ENCODE measurements at regions not wholly inside any gene's neighbourhood (a gene's known extent, or its start where the extent isn't known, plus 50 kb on each side); places are given as distances from the start of the nearest gene placed in this dataset.
"Not testable (repeated sequence)": the region's sequence is repeated elsewhere in the genome, so short reads cannot be mapped to it uniquely, and the experiment has no call there.

DNA sequence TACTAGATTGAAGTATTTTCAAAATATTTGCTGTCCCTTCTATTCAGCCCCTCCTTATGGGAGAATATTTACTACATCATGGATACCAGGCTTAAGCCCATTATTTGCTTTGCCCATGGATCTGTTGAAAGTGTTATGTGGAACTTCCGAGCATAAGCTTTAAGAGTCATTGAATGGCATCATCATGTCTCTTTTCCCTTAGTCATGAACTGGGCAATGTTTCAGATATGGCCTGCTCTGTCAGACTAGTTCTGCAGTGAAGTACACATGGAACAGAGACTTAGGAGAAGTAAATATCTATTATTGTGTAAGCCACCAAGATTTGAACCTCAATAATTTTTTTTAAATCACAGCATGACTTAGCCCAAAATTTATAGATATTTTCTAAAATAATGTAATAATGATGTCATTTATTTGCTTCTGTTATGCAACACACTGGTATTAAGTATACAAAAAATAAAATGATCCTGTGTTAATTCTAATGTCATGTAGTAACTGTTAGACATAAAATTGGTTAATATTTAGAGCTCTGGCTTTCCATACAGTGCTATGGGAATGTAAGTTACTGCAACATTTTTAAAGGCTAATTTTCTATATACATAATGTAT, 1097.3 kb downstream of the SLC16A7 start:
- Mint-ChIP-seq H3K4me3 (no peak overlapping the region), H3K9me3 (peaks cover 3% of the 10 kb centered on the region), H3K4me1 (no peaks in the 10 kb centered on the region), H3K27me3 (no peaks in the 10 kb centered on the region), H3K27ac (no peak overlapping the region), H3K36me3 (ENCODE audit: low read depth) (no peaks in the 10 kb centered on the region)
- ATAC-seq (replicated peaks), result no peak

DNA sequence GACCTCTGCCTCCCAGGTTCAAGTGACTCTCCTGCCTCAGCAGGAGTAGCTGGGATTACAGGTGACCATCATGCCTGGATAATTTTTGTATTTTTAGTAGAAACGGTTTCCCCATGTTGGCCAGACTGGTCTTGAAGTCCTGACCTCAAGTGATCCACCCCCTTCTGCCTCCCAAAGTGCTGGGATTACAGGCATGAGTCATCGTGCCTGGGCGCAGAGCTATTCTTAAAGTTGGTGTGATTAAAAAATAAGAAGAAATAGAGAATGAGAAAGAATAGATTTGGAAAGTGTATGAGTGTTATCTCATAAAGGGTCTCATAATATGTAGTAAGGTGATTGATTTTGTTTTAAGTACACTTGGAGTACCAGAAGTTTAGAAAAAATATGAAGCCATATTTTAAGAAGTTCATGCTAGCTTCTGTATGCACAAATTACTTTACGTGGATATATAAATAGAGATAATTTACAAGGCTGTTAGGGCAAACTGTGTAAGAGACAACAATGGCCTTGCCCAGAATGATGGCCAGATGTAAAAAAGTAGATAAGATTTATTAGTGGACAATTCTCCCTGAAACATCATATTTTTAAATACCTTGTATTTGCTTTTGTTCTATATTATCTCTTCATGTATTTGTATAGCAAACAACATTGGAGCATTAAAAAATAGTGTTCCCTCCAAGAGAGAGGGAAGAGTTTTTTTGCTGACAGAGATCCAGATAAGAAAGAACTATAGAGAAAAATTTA, 1108.5 kb downstream of the SLC16A7 start:
- Mint-ChIP-seq H3K27ac (no peak overlapping the region), H3K27me3 (no peaks in the 10 kb centered on the region), H3K4me3 (no peak overlapping the region), H3K9me3 (peaks cover 6% of the 10 kb centered on the region), H3K4me1 (no peaks in the 10 kb centered on the region), H3K36me3 (ENCODE audit: low read depth) (no peaks in the 10 kb centered on the region)
- ATAC-seq (replicated peaks), result no peak

DNA sequence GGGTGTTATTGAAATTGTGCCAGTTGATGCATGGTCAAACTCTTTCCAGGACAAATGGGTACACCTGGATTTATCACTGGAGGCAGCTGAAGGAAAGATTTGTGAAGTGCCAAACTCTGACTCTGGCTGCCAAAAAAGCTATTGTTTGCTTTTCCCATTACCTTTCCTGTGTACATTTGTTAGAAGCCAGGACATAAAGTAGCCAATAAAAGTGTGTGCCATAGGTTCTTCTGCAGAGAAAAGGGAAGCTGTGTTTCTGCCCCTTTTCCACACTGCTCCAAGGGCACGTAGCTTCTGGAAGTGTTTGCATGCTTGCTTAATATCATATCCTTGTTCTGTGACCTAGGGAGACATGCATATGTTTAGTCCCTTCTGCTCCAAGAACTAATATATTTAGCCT, 1114.4 kb downstream of the SLC16A7 start:
- Mint-ChIP-seq H3K36me3 (ENCODE audit: low read depth) (no peaks in the 10 kb centered on the region), H3K4me1 (no peaks in the 10 kb centered on the region), H3K27ac (no peak overlapping the region), H3K27me3 (no peaks in the 10 kb centered on the region), H3K9me3 (peaks cover 19% of the 10 kb centered on the region), H3K4me3 (no peak overlapping the region)
- ATAC-seq (replicated peaks), result no peak

DNA sequence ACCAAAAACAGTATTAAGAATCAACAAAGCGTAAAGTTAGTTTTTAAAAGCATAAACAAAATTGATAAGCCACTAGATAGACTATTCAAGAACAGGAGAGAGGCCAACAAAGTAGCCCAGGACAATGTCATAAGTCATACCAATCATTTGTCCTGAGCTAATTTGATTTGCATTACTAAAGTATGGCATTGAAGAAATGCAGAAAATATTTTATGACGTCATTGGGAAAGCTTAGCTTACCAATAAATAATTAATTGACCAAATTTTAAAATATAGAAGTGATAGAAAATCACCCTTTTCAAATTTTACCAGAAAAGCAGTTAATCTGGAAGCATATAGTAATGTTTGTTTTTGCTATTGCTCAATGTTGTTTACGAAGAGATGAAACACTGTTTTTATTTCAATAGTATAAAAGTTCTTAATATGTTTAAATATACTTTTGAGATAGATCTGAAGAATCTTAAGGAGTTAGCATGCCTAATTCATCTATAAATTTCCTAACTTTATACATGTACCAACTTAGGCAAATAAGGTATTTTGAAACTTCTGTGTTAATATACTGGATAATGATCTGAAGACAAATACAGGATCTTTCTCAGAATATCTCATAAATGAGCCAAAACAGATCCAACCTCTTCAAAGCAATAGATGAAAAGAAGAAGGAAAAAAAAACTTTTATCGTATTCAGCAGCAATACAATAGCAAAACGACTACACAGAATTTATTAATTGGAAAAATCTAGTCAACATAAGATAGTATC, 1118.5 kb downstream of the SLC16A7 start:
- H3K27me3 Mint-ChIP-seq, result no peaks in the 10 kb centered on the region
- no peak overlapping the region for H3K4me3 Mint-ChIP-seq
- no peaks in the 10 kb centered on the region for H3K4me1 Mint-ChIP-seq
- no peaks in the 10 kb centered on the region for H3K36me3 Mint-ChIP-seq (ENCODE audit: low read depth)
- ATAC-seq (replicated peaks), result no peak
- H3K9me3 Mint-ChIP-seq, result peaks cover 25% of the 10 kb centered on the region
- H3K27ac Mint-ChIP-seq, result no peak overlapping the region

DNA sequence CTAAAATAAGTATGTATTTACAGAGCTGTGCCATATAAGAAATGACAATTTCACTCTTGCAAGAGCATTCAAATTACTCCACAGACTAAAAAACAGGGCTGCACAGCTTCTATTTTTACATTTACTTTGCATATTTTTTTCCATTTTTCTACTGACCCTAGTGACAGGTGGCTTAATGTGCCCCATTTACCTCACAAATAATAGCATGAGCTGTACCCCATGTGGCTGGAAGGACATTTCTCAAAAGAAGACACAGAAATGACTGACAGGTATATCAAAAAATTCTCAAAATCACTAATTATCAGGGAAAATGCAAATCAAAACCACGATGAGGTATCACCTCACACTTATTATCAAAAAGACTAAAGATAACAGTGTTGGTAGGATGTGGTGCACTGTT, 1128.6 kb downstream of the SLC16A7 start:
- Mint-ChIP-seq H3K4me1 (no peaks in the 10 kb centered on the region), H3K27me3 (no peaks in the 10 kb centered on the region), H3K9me3 (peaks cover 7% of the 10 kb centered on the region), H3K27ac (no peak overlapping the region), H3K4me3 (no peak overlapping the region), H3K36me3 (ENCODE audit: low read depth) (no peaks in the 10 kb centered on the region)
- no peak for ATAC-seq (replicated peaks)

DNA sequence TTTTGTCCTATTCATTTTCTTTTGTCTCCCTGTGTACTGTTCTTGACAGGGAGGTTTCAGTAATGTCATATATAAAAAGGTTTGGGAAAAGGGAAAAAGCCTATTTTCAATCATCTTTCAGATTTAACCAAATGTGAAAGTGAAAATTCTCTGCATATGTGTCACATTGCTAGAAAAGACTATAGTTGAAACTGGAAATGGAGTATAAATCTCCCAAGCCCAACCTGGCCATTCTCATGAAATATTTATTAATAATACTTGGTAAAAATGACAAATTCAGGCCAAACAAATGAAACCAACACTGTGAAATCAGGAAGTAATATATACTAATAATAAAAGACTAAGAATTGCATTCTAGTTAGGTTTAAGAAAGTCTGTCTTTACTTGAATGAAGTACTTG, 1129.2 kb downstream of the SLC16A7 start:
- Mint-ChIP-seq H3K36me3 (ENCODE audit: low read depth) (no peaks in the 10 kb centered on the region), H3K27me3 (no peaks in the 10 kb centered on the region), H3K27ac (no peak overlapping the region), H3K9me3 (peaks cover 7% of the 10 kb centered on the region), H3K4me3 (no peak overlapping the region), H3K4me1 (no peaks in the 10 kb centered on the region)
- ATAC-seq (replicated peaks), result no peak

DNA sequence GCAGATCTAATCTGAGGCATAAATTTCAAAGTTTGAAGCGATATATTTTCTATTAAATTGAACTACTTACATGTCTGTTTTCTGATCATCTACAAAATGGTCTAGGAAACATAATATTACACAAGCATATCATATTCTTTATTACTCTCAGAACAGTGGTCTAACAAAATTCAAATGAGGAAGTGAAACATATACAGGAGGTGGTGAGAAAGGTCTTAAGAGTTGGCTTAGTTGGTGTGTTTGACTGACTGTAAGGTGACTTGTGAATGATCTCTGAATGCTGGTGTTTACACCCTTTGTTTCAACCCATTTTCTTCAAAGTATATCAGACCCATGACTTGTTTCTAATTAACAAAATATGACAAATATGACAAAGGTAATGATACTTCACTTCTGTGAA, 1156.8 kb downstream of the SLC16A7 start:
- H3K9me3 Mint-ChIP-seq, result peaks cover 18% of the 10 kb centered on the region
- no peak overlapping the region for H3K4me3 Mint-ChIP-seq
- H3K27me3 Mint-ChIP-seq, result no peaks in the 10 kb centered on the region
- no peak overlapping the region for H3K27ac Mint-ChIP-seq
- H3K4me1 Mint-ChIP-seq, result no peaks in the 10 kb centered on the region
- H3K36me3 Mint-ChIP-seq (ENCODE audit: low read depth), result no peaks in the 10 kb centered on the region
- ATAC-seq (replicated peaks), result no peak

DNA sequence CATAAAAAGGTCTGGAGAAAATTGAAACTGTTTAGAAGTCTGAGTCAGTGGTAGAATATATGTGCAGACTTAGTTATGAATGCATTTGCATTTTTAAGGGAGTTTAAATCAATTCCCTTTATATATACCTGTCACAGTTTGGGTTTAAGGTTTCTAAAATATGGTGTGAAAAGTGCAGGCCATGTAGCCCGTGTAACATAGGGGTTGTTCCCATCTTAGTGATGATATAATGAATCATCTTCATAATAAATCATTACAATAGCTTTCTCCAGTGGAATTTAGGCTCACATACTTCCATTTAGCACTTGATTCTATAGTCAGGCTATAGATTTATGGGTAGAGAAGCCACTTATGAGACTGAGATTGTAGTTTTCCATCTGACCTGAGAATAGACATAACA, 1162.4 kb downstream of the SLC16A7 start:
- Mint-ChIP-seq H3K27me3 (no peaks in the 10 kb centered on the region), H3K4me1 (no peaks in the 10 kb centered on the region), H3K36me3 (ENCODE audit: low read depth) (no peaks in the 10 kb centered on the region), H3K4me3 (no peak overlapping the region), H3K27ac (no peak overlapping the region), H3K9me3 (peaks cover 7% of the 10 kb centered on the region)
- no peak for ATAC-seq (replicated peaks)

DNA sequence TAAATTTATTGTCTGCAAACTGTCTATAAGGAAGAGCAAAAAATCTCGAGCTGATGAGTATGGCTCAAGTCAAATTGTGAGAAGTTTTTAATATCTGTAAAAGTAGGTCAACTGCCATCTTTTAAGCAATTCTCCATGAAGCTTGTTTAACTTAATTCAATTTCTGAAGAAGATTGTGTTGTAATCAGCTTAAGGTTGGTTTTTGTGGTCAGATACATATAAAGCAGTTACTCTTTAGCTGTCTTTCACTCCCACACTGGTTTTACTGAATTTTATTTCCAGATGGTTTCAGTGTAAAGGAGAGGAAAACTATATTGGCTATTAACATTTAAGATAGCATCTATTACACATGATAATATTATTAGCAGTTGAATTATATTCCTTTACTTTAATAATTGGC, 1165.1 kb downstream of the SLC16A7 start:
- no peak overlapping the region for H3K27ac Mint-ChIP-seq

DNA sequence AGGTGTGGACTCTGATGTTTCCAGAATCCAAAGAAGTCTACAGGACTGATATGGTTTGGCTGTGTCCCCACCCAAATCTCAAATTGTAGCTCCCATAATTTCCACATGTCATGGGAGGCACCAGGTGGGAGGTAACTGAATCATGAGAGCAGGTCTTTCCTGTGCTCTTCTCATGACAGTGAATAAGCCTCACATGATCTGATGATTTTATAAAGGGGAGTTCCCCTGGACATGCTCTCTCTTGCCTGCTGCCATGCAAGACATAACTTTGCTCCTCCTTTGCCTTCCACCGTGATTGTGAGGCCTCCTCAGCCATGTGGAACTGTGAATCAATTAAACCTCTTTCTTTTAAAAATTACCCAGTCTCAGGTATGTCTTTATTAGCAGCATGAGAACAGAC, 1205.3 kb downstream of the SLC16A7 start:
- not testable (repeated sequence) for H3K9me3 Mint-ChIP-seq; H3K4me1 Mint-ChIP-seq; H3K27ac Mint-ChIP-seq; H3K27me3 Mint-ChIP-seq; H3K4me3 Mint-ChIP-seq; ATAC-seq (replicated peaks); H3K36me3 Mint-ChIP-seq (ENCODE audit: low read depth)

More for the DNA sequence above, 1165.1 kb downstream of the SLC16A7 start:
- H3K9me3 Mint-ChIP-seq, result peaks cover 7% of the 10 kb centered on the region
- no peak for ATAC-seq (replicated peaks)
- H3K36me3 Mint-ChIP-seq (ENCODE audit: low read depth), result no peaks in the 10 kb centered on the region
- no peaks in the 10 kb centered on the region for H3K4me1 Mint-ChIP-seq
- no peak overlapping the region for H3K4me3 Mint-ChIP-seq
- H3K27me3 Mint-ChIP-seq, result no peaks in the 10 kb centered on the region

DNA sequence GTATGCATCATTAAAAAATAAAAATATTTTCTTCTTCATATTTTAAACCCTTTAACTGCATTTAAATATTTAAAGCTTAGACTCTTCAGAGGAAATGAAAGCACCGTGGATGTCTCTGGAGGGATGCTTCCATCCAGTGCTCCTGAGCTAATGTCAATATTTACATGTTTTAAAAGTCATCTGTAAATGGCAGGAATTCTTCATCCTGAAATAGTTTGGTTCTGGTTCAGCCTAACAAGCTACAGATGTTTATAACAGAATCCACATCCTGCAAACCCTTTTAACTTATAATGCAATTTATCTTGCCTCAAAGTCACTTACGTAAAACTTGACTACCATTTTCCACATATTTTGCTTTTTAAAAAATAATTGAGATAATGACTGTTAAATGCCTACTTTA, 1207.3 kb downstream of the SLC16A7 start:
- no peaks in the 10 kb centered on the region for H3K27me3 Mint-ChIP-seq
- H3K9me3 Mint-ChIP-seq, result peaks cover 3% of the 10 kb centered on the region
- no peak for ATAC-seq (replicated peaks)
- no peak overlapping the region for H3K27ac Mint-ChIP-seq
- H3K4me3 Mint-ChIP-seq, result no peak overlapping the region
- H3K36me3 Mint-ChIP-seq (ENCODE audit: low read depth), result no peaks in the 10 kb centered on the region
- no peaks in the 10 kb centered on the region for H3K4me1 Mint-ChIP-seq

DNA sequence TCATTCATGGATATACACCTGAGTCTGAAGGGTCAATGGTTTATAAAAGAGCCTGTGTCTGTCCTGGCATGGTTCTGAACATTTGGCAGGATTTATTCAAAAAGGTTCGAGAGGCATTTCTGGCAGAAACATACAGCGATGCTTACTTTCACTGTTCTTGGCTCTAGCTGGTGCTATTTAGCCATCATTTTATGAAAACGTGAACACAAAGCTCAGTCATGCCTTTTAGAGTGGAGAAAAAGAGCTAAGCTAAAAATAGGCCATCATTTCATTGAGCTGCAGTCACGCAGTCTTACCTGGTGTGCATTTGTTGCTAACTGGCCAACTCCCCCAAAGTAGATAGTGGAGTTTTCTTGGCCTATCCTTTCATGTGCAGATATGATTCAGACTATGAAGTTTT, 1209.5 kb downstream of the SLC16A7 start:
- H3K4me3 Mint-ChIP-seq, result no peak overlapping the region
- no peak overlapping the region for H3K27ac Mint-ChIP-seq
- no peak for ATAC-seq (replicated peaks)
- no peaks in the 10 kb centered on the region for H3K27me3 Mint-ChIP-seq
- peaks cover 3% of the 10 kb centered on the region for H3K9me3 Mint-ChIP-seq
- no peaks in the 10 kb centered on the region for H3K4me1 Mint-ChIP-seq
- H3K36me3 Mint-ChIP-seq (ENCODE audit: low read depth), result no peaks in the 10 kb centered on the region

DNA sequence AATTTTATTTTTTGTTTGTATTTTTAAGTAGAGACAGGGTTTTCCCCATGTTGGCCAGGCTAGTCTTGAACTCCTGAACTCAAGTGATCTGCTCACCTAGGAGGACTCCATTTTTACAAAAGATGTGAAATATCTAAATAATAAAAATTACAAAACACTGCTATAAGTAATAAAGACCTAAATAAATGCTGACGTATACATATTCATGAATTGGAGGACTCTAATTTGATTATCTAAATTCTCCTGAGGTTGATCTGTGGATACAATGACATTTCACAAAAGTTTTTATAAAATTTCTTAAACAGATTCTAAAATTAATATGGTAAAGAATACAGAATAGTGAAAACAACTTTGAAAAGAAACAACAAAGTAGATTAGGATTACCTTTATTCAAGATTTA, 1224.0 kb downstream of the SLC16A7 start:
- H3K4me1 Mint-ChIP-seq, result no peaks in the 10 kb centered on the region
- ATAC-seq (replicated peaks), result no peak
- H3K27ac Mint-ChIP-seq, result no peak overlapping the region
- H3K4me3 Mint-ChIP-seq, result no peak overlapping the region
- H3K36me3 Mint-ChIP-seq (ENCODE audit: low read depth), result no peaks in the 10 kb centered on the region
- H3K27me3 Mint-ChIP-seq, result no peaks in the 10 kb centered on the region
- no peaks in the 10 kb centered on the region for H3K9me3 Mint-ChIP-seq

DNA sequence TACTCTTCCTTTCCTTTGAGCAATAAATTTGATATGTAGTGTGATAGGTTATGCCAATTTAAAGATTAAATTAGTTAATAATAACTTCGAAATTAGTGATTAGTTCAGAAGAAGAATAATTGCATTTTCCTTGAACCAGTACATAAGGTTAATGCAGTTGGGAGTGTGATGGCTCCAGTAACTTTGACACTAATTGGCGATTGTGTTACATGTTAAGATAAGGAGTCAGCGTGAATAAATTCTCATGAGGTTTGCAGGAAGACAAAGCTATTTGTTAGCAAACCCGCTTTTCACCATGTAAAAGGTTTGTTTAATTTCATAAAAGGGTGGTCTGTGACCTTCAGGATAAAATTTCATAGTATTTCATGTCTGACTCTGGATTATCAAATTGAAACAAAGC, 1226.8 kb downstream of the SLC16A7 start:
- Mint-ChIP-seq H3K36me3 (ENCODE audit: low read depth) (no peaks in the 10 kb centered on the region), H3K4me3 (no peak overlapping the region), H3K4me1 (no peaks in the 10 kb centered on the region), H3K27me3 (no peaks in the 10 kb centered on the region), H3K27ac (no peak overlapping the region), H3K9me3 (no peaks in the 10 kb centered on the region)
- ATAC-seq (replicated peaks), result no peak

DNA sequence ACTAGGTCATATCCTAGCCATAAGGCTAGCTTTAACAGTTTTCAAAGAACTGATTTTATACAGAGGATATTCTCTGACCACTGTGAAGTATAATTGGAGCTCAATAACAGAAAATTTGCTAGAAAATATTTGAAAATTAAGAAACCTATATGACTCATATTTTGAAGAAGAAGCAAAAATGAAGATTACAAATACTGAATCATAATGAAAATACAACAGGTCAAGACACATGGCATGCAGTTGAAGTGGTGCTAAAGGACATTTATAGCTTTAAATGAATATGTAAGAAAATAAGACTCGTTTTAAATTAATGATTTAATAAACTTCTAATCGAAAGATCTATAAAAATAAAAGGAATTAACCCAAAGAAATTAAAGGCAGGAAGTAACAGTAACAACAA, 1234.6 kb downstream of the SLC16A7 start:
- peaks cover 15% of the 10 kb centered on the region for H3K9me3 Mint-ChIP-seq
- H3K4me3 Mint-ChIP-seq, result no peak overlapping the region
- H3K27ac Mint-ChIP-seq, result no peak overlapping the region
- H3K27me3 Mint-ChIP-seq, result no peaks in the 10 kb centered on the region
- H3K4me1 Mint-ChIP-seq, result no peaks in the 10 kb centered on the region
- ATAC-seq (replicated peaks), result no peak
- H3K36me3 Mint-ChIP-seq (ENCODE audit: low read depth), result no peaks in the 10 kb centered on the region

All from activated T-helper 17 cell treated with anti-CD3 and anti-CD28 coated beads, Interleukin-2, amount 50 U/mL, for 72 hours (primary cell).